CD4-positive, CD25-positive, alpha-beta regulatory T cell (primary cell): ENCODE measurements at regions not wholly inside any gene's neighbourhood (a gene's known extent, or its start where the extent isn't known, plus 50 kb on each side); places are given as distances from the start of the nearest gene placed in this dataset.
"Not testable (repeated sequence)": the region's sequence is repeated elsewhere in the genome, so short reads cannot be mapped to it uniquely, and the experiment has no call there.

Experiments used
- ATAC-seq, 2 donors: fragments of 150-1000 bp; cut with Tn5 transposase; one replicate each; pipeline ENCODE4 v1.10.0; 2021; ENCODE audit warnings: low read depth in 2 of 2, moderate number of reproducible peaks in 2 of 2, moderate library complexity in 1 of 2
- DNase-seq, 3 donors: peaks; one replicate each; pipeline versions ENCODE4 v3.0.0 to v3.0.0-alpha.2; 2012 to 2022; ENCODE audit warnings: mixed read lengths in 1 of 3
- H3K27ac ChIP-seq: one replicate; pipeline ENCODE4 v1.7.0; 2013; ENCODE audit warnings: mild to moderate bottlenecking, low read length; ENCODE audit not compliant: insufficient read depth, poor library complexity, severe bottlenecking
- H3K27me3 ChIP-seq: one replicate; pipeline ENCODE4 v1.7.0; 2013; ENCODE audit warnings: low read length; ENCODE audit not compliant: control insufficient read depth, insufficient read depth
- H3K36me3 ChIP-seq: one replicate; pipeline ENCODE4 v1.7.0; 2013; ENCODE audit warnings: mild to moderate bottlenecking, low read length, moderate library complexity; ENCODE audit not compliant: control insufficient read depth, insufficient read depth
- H3K4me1 ChIP-seq: 2 replicates; pipeline ENCODE4 v1.7.0; 2013; ENCODE audit warnings: mild to moderate bottlenecking, low read length; ENCODE audit not compliant: insufficient read depth, control insufficient read depth, poor library complexity, severe bottlenecking
- H3K4me3 ChIP-seq: one replicate; pipeline ENCODE4 v1.7.0; 2013; ENCODE audit warnings: low read depth, mild to moderate bottlenecking, low read length, moderate library complexity
- H3K9me3 ChIP-seq, 2 experiments: 1 replicate in 1 of 2; 2 replicates in 1 of 2; pipeline ENCODE4 v1.7.0; 2013; ENCODE audit warnings: low read length in 2 of 2, mild to moderate bottlenecking in 1 of 2, moderate library complexity in 1 of 2; ENCODE audit not compliant: control insufficient read depth in 2 of 2
- H3K27ac Mint-ChIP-seq, 3 donors: one replicate each; pipeline ENCODE4 v1.8.0; 2020 to 2022; ENCODE audit warnings: mild to moderate bottlenecking in 3 of 3, mixed read lengths in 3 of 3, moderate library complexity in 2 of 3
- H3K27me3 Mint-ChIP-seq: one replicate; pipeline ENCODE4 v1.8.0; 2022; ENCODE audit warnings: mild to moderate bottlenecking, mixed read lengths
- H3K36me3 Mint-ChIP-seq: one replicate; pipeline ENCODE4 v1.8.0; 2020; ENCODE audit warnings: mixed read lengths
- H3K4me1 Mint-ChIP-seq, 4 donors: one replicate each; pipeline ENCODE4 v1.8.0; 2020 to 2022; ENCODE audit warnings: mixed read lengths in 4 of 4, mild to moderate bottlenecking in 1 of 4
- H3K4me3 Mint-ChIP-seq, 4 donors: one replicate each; pipeline ENCODE4 v1.8.0; 2020 to 2022; ENCODE audit warnings: mild to moderate bottlenecking in 4 of 4, mixed read lengths in 4 of 4, moderate library complexity in 3 of 4
- H3K9me3 Mint-ChIP-seq, 7 donors: one replicate each; pipeline ENCODE4 v1.8.0; 2020 to 2022; ENCODE audit warnings: mixed read lengths in 7 of 7, mild to moderate bottlenecking in 3 of 7, moderate library complexity in 2 of 7

DNA sequence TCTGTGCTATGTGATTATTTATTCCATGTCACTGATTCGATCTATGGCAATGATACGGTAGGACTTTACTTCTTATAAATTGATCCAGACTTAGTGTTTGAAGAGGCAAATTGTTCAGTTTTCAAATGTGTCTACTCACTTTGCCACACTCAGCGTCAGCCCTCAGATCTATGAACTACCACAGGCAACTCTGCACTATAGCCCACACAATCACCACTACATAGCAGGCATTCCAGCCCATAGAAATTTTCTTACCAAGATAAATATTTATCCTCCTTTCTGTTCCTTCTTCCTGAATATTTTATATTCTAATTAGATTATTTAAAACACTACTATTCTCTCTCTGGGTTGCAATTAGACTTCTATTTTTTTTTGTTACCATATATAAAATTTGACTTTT lies 776.1 kb downstream of the BRINP3 start:
- ATAC-seq (no peak), DNase-seq (no peak)
- Mint-ChIP-seq H3K4me1 (no peaks in the 10 kb centered on the region), H3K27me3 (no peaks in the 10 kb centered on the region), H3K36me3 (no peaks in the 10 kb centered on the region), H3K27ac (no peak overlapping the region), H3K9me3 (peaks cover 0 to 11% (median 4%) of the 10 kb centered on the region in 7 donors), H3K4me3 (no peak overlapping the region)
- Histone ChIP-seq H3K27me3 (no peaks in the 10 kb centered on the region), H3K4me1 (no peaks in the 10 kb centered on the region), H3K36me3 (no peaks in the 10 kb centered on the region), H3K4me3 (no peak overlapping the region), H3K27ac (no peak overlapping the region), H3K9me3 (no peaks in the 10 kb centered on the region)

DNA sequence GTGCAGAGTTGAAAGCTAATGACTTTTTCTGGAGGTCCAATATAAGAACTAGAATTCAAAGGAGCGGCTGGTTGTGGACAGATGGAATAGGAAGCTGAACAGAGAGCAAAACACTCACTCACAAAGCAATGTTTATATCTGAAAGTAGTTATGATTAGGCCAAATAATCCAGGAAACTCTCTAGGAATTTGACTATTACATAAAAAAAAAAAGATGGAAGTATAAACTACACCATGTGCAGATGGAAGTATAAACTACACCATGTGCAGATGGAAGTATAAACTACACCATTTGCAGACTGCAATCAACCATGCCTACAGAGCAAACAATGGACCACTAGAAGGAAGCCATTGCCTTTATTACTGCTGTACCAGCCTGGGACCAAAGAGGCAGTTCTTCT lies 771.1 kb downstream of the BRINP3 start:
- no peaks in the 10 kb centered on the region for H3K4me1 Mint-ChIP-seq
- no peak overlapping the region for H3K27ac Mint-ChIP-seq
- H3K27me3 ChIP-seq = no peaks in the 10 kb centered on the region
- H3K4me3 Mint-ChIP-seq = no peak overlapping the region
- ATAC-seq (no peak), DNase-seq (no peak)
- no peak overlapping the region for H3K27ac ChIP-seq
- no peaks in the 10 kb centered on the region for H3K4me1 ChIP-seq
- H3K4me3 ChIP-seq = no peak overlapping the region
- no peaks in the 10 kb centered on the region for H3K36me3 ChIP-seq
- H3K9me3 Mint-ChIP-seq = peaks cover 0 to 20% (median 6%) of the 10 kb centered on the region in 7 donors
- H3K36me3 Mint-ChIP-seq = no peaks in the 10 kb centered on the region
- H3K9me3 ChIP-seq = peaks cover 0 to 14% of the 10 kb centered on the region in 2 experiments
- H3K27me3 Mint-ChIP-seq = no peaks in the 10 kb centered on the region

DNA sequence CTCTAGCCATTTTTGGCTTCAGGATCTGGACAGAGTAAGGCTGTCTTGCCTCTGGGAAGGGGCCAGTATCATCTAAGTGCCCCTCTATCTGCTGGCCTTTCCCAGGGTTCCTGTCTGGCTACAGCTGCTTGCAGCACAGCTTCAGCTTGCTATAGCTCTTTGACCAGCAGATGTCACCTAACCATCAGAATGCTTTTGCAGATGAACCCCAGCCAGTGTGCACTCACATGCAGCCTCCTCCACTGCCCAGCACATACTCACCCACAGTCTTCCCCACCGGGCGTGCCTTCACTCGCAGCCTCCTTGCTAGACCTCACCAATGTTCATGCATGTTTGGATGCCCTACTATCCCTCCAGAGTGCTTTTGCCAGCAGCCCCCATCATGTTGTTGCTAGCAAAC lies 769.0 kb downstream of the BRINP3 start:
- DNase-seq = no peak

DNA sequence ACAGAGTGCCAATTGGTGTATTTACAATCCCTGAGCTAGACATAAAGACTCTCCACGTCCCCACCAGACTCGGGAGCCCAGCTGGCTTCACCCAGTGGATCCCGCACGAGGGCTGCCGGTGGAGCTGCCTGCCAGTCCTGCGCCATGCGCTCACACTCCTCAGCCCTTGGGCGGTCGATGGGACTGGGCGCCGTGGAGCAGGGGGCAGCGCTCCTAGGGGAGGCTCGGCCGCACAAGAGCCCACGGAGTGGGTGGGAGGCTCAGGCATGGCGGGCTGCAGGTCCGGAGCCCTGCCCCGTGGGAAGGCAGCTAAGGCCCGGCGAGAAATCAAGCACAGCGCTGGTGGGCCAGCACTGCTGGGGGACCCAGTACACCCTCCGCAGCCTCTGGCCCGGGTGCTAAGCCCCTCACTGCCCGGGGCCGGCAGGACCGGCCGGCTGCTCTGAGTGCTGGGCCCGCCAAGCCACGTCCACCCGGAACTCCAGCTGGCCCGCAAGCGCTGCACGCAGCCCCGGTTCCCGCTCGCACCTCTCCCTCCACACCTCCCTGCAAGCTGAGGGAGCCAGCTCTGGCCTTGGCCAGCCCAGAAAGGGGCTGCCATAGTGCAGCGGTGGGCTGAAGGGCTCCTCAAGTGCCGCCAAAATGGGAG lies 759.4 kb downstream of the BRINP3 start:
- not testable (repeated sequence) for H3K4me3 ChIP-seq, H3K27ac ChIP-seq, H3K27me3 Mint-ChIP-seq, H3K27ac Mint-ChIP-seq, H3K4me1 Mint-ChIP-seq, H3K4me3 Mint-ChIP-seq, H3K9me3 ChIP-seq, ATAC-seq, H3K36me3 ChIP-seq, H3K4me1 ChIP-seq, H3K27me3 ChIP-seq, H3K36me3 Mint-ChIP-seq, DNase-seq
- peaks cover 0 to 17% (median 2%) of the 10 kb centered on the region in 7 donors for H3K9me3 Mint-ChIP-seq

More for the DNA sequence above, 769.0 kb downstream of the BRINP3 start:
- ATAC-seq = no peak
- Mint-ChIP-seq H3K27me3 (no peaks in the 10 kb centered on the region), H3K4me1 (no peaks in the 10 kb centered on the region), H3K4me3 (no peak overlapping the region), H3K9me3 (peaks cover 0 to 23% (median 6%) of the 10 kb centered on the region in 7 donors), H3K36me3 (no peaks in the 10 kb centered on the region), H3K27ac (no peak overlapping the region)
- Histone ChIP-seq H3K4me3 (no peak overlapping the region), H3K36me3 (no peaks in the 10 kb centered on the region), H3K27me3 (no peaks in the 10 kb centered on the region), H3K27ac (no peak overlapping the region), H3K4me1 (no peaks in the 10 kb centered on the region), H3K9me3 (peaks cover 0 to 14% of the 10 kb centered on the region in 2 experiments)

DNA sequence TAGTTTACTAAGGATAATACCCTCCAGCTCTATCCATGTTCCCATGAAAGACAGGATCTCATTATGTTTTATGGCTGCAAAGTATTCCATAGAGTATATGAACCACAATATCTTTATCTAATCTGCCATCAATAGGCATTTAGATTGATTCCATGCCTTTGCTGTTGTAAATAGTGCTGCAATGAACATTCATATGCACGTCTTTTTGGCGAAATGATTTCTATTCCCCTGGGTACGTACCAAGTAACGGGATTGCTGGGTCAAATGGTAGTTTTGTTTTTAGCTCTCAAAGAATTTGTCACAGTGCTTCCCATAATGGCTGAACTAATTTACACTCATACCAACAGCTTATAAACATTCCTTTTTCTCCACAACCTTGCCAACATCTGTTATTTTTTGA lies 750.9 kb downstream of the BRINP3 start:
- H3K4me1 ChIP-seq = no peaks in the 10 kb centered on the region
- no peak for DNase-seq
- no peak overlapping the region for H3K4me3 ChIP-seq
- Mint-ChIP-seq H3K4me3 (no peak overlapping the region), H3K36me3 (no peaks in the 10 kb centered on the region), H3K27me3 (no peaks in the 10 kb centered on the region), H3K9me3 (peaks cover 5 to 31% (median 15%) of the 10 kb centered on the region in 7 donors), H3K27ac (no peak overlapping the region), H3K4me1 (no peaks in the 10 kb centered on the region)
- ATAC-seq = no peak
- peaks cover 0 to 4% of the 10 kb centered on the region in 2 experiments for H3K9me3 ChIP-seq
- no peaks in the 10 kb centered on the region for H3K36me3 ChIP-seq
- H3K27me3 ChIP-seq = no peaks in the 10 kb centered on the region
- no peak overlapping the region for H3K27ac ChIP-seq

DNA sequence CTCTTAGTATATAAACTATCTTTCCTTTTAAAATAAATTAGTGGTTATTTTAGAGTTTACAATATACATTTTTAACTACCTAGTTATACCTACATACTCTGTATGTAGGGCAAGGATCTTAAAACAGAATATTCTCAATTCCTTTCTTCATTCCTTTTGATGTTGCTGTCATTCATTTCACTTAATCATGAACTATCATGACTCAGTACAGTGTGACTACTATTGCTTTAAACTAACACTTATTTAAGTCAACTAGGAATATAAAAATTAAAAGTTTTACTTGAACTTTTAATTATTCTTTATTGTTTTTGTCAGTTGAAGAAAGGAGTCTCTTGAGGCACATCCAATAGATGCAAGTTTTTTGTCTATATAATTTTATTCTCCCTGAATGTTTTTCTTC lies 726.4 kb downstream of the BRINP3 start:
- H3K36me3 ChIP-seq = no peaks in the 10 kb centered on the region
- Mint-ChIP-seq H3K36me3 (no peaks in the 10 kb centered on the region), H3K9me3 (peaks cover 0 to 20% (median 2%) of the 10 kb centered on the region in 7 donors), H3K27ac (no peak overlapping the region), H3K27me3 (no peaks in the 10 kb centered on the region), H3K4me3 (no peak overlapping the region), H3K4me1 (no peaks in the 10 kb centered on the region)
- H3K9me3 ChIP-seq = peaks cover 0 to 3% of the 10 kb centered on the region in 2 experiments
- no peak overlapping the region for H3K27ac ChIP-seq
- ATAC-seq (no peak), DNase-seq (no peak)
- H3K27me3 ChIP-seq = no peaks in the 10 kb centered on the region
- no peak overlapping the region for H3K4me3 ChIP-seq
- H3K4me1 ChIP-seq = no peaks in the 10 kb centered on the region

DNA sequence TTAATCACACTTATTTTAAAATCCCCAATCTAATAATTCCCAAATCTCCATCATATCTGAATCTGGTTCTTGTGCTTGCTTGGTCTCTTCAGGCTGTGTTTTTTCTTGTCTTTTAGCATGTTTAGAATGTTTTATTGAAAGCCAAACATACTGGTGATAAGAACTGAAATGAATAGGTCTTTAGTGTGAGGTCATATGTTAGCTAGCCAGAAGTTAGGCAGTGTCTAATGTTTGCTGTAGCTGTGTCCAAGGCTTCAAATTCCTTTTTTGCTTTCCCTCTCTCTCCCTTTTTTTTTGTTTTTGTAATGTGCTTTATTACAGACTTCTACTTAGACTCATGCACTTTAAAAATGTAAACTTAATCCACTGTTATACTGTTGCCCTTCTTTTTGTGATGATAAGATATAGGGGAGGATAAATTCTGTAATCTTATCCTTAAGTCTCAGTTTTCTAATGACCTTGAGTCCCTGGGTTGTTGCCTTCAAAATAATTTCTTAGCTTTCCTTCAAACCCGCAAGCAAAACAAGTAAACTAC lies 725.1 kb downstream of the BRINP3 start:
- Histone ChIP-seq H3K36me3 (no peaks in the 10 kb centered on the region), H3K27me3 (no peaks in the 10 kb centered on the region), H3K27ac (no peak overlapping the region), H3K4me1 (no peaks in the 10 kb centered on the region), H3K4me3 (no peak overlapping the region), H3K9me3 (peaks cover 0 to 3% of the 10 kb centered on the region in 2 experiments)
- Mint-ChIP-seq H3K36me3 (no peaks in the 10 kb centered on the region), H3K4me1 (no peaks in the 10 kb centered on the region), H3K4me3 (no peak overlapping the region), H3K27ac (no peak overlapping the region), H3K27me3 (no peaks in the 10 kb centered on the region), H3K9me3 (peaks cover 0 to 27% (median 2%) of the 10 kb centered on the region in 7 donors)
- DNase-seq (no peak), ATAC-seq (no peak)

DNA sequence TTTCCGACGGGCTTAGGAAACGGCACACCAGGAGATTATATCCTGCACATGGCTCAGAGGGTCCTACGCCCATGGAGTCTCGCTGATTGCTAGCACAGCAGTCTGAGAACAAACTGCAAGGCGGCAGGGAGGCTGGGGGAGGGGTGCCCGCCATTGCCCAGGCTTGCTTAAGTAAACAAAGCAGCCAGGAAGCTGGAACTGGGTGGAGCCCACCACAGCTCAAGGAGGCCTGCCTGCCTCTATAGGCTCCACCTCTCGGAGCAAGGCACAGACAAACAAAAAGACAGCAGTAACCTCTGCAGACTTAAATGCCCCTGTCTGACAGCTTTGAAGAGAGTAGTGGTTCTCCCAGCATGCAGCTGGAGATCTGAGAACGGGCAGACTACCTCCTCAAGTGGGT lies 722.6 kb downstream of the BRINP3 start:
- H3K9me3 Mint-ChIP-seq = peaks cover 0 to 27% (median 2%) of the 10 kb centered on the region in 7 donors
- not testable (repeated sequence) for H3K4me3 ChIP-seq, H3K4me1 Mint-ChIP-seq, H3K27me3 Mint-ChIP-seq, H3K36me3 Mint-ChIP-seq, H3K9me3 ChIP-seq, DNase-seq, ATAC-seq, H3K27ac ChIP-seq, H3K4me1 ChIP-seq, H3K27ac Mint-ChIP-seq, H3K27me3 ChIP-seq, H3K36me3 ChIP-seq, H3K4me3 Mint-ChIP-seq
